ENCODE measurements at regions not wholly inside any gene's neighbourhood (a gene's known extent, or its start where the extent isn't known, plus 50 kb on each side); places are given as distances from the start of the nearest gene placed in this dataset.

GRCh38 chr15:59933607-59934006 is 70.5 kb upstream of the FOXB1 start:
- TF ChIP-seq FOXM1 (IDR thresholded peaks at IDR 0.05; ENCODE audit: borderline replicate concordance, low read depth): no peak
- TF ChIP-seq MAX (IDR thresholded peaks at IDR 0.05): no peak
- no peak for TF ChIP-seq YY1 (IDR thresholded peaks at IDR 0.05; ENCODE audit: low read depth)
- no peak for TF ChIP-seq EGR1 (IDR thresholded peaks at IDR 0.05)
- no peak for TF ChIP-seq NFIC (IDR thresholded peaks at IDR 0.05)
- no peak for TF ChIP-seq ZBTB7A (IDR thresholded peaks at IDR 0.05; ENCODE audit: low read depth)
- no peak for TF ChIP-seq TEAD4 (IDR thresholded peaks at IDR 0.05)
- TF ChIP-seq RAD21 (IDR thresholded peaks at IDR 0.05; ENCODE audit: low read depth): no peak
- TF ChIP-seq REST (IDR thresholded peaks at IDR 0.05; ENCODE audit: low read depth): no peak
- no peak for TF ChIP-seq TAF1 (IDR thresholded peaks at IDR 0.05; ENCODE audit: low read depth)
- TF ChIP-seq CEBPB (IDR thresholded peaks at IDR 0.05): no peak

- TF ChIP-seq ZBTB7A (IDR thresholded peaks at IDR 0.05; ENCODE audit: low read depth): no peak
- TF ChIP-seq TCF12 (IDR thresholded peaks at IDR 0.05; ENCODE audit: low read depth): no peak
- no peak for TF ChIP-seq RAD21 (IDR thresholded peaks at IDR 0.05; ENCODE audit: low read depth)
- no peak for TF ChIP-seq CEBPB (IDR thresholded peaks at IDR 0.05)
- no peak for TF ChIP-seq USF1 (IDR thresholded peaks at IDR 0.05)
- no peak for TF ChIP-seq REST (IDR thresholded peaks at IDR 0.05; ENCODE audit: low read depth)
- no peak for TF ChIP-seq EP300 (IDR thresholded peaks at IDR 0.05; ENCODE audit: borderline replicate concordance)
- TF ChIP-seq TAF1 (IDR thresholded peaks at IDR 0.05; ENCODE audit: low read depth): no peak
- no peak for TF ChIP-seq TEAD4 (IDR thresholded peaks at IDR 0.05)
- no peak for TF ChIP-seq EGR1 (IDR thresholded peaks at IDR 0.05)
- TF ChIP-seq NFIC (IDR thresholded peaks at IDR 0.05): no peak
- no peak for TF ChIP-seq CREB1 (IDR thresholded peaks at IDR 0.05; ENCODE audit: low read depth)
- no peak for TF ChIP-seq MAX (IDR thresholded peaks at IDR 0.05)
- TF ChIP-seq FOXM1 (IDR thresholded peaks at IDR 0.05; ENCODE audit: borderline replicate concordance, low read depth): no peak
- no peak for TF ChIP-seq YY1 (IDR thresholded peaks at IDR 0.05; ENCODE audit: low read depth)
Observed at GRCh38 chr15:59931646-59932261, 72.4 kb upstream of the FOXB1 start.

GRCh38 chr15:59924812-59925522 is 79.1 kb upstream of the FOXB1 start:
- no peak for TF ChIP-seq TCF12 (IDR thresholded peaks at IDR 0.05; ENCODE audit: low read depth)
- TF ChIP-seq EGR1 (IDR thresholded peaks at IDR 0.05): no peak
- TF ChIP-seq EP300 (IDR thresholded peaks at IDR 0.05; ENCODE audit: borderline replicate concordance): no peak
- TF ChIP-seq TEAD4 (IDR thresholded peaks at IDR 0.05): no peak
- no peak for TF ChIP-seq USF1 (IDR thresholded peaks at IDR 0.05)
- TF ChIP-seq CEBPB (IDR thresholded peaks at IDR 0.05): no peak
- no peak for TF ChIP-seq CREB1 (IDR thresholded peaks at IDR 0.05; ENCODE audit: low read depth)
- TF ChIP-seq YY1 (IDR thresholded peaks at IDR 0.05; ENCODE audit: low read depth): no peak
- no peak for TF ChIP-seq FOXM1 (IDR thresholded peaks at IDR 0.05; ENCODE audit: borderline replicate concordance, low read depth)
- TF ChIP-seq MAX (IDR thresholded peaks at IDR 0.05): no peak
- TF ChIP-seq RAD21 (IDR thresholded peaks at IDR 0.05; ENCODE audit: low read depth): no peak
- no peak for TF ChIP-seq TAF1 (IDR thresholded peaks at IDR 0.05; ENCODE audit: low read depth)
- TF ChIP-seq ZBTB7A (IDR thresholded peaks at IDR 0.05; ENCODE audit: low read depth): no peak
- no peak for TF ChIP-seq REST (IDR thresholded peaks at IDR 0.05; ENCODE audit: low read depth)

All from Ishikawa (cell line).